ENCODE measurements at regions not wholly inside any gene's neighbourhood (a gene's known extent, or its start where the extent isn't known, plus 50 kb on each side); places are given as distances from the start of the nearest gene placed in this dataset.

DNA sequence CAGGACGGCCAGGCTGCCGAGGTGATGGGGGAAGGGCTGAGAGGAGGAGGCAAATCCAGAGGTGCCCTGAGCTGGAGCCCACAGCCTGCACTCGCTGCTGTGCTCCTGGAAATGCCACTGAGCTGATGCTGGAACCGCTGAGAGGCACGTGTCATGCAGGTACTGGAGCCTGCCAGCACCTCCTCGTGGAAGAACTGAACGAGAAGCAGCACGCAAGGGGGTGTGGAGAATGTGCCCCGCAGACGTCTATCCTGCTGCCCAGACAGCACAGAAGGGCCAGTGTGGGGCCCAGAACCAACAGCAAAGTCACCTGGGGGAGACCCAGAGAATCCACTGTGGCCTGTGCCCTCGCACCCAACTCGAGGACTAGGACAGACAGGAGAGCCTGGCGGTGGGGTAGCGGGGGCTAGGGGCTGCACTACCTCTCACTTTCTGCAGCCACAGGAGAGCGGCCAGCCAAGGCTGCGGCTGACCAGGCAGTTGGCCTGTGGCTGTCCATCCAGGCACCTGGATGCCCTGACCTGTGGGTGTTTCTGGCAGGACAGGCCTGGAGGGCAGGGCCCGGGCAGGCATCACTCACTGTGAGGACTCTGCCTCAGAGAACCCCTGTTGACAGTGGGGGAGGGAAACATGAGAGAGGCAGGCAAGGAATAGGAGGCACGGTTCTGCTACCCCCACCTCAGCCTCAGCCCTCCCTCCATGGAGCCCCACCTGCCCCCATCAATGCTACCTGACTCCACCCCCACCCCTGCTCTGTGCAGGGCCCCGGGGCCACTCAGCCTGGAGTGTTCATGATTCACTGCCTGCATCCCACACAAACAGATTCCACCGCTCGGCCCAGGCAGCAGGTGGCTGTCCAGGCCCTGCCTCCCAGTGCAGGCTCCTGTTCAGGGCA lies 213.1 kb downstream of the TBC1D2B start:
- TF ChIP-seq, protein P1, sequence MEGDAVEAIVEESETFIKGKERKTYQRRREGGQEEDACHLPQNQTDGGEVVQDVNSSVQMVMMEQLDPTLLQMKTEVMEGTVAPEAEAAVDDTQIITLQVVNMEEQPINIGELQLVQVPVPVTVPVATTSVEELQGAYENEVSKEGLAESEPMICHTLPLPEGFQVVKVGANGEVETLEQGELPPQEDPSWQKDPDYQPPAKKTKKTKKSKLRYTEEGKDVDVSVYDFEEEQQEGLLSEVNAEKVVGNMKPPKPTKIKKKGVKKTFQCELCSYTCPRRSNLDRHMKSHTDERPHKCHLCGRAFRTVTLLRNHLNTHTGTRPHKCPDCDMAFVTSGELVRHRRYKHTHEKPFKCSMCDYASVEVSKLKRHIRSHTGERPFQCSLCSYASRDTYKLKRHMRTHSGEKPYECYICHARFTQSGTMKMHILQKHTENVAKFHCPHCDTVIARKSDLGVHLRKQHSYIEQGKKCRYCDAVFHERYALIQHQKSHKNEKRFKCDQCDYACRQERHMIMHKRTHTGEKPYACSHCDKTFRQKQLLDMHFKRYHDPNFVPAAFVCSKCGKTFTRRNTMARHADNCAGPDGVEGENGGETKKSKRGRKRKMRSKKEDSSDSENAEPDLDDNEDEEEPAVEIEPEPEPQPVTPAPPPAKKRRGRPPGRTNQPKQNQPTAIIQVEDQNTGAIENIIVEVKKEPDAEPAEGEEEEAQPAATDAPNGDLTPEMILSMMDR (IDR thresholded peaks at IDR 0.05), result peak in 1 of 6 experiments; percentile 4
- TF ChIP-seq POLR2A (IDR thresholded peaks at IDR 0.05), result no peak

All from thyroid gland (tissue), 4 donors.